ENCODE measurements at regions not wholly inside any gene's neighbourhood (a gene's known extent, or its start where the extent isn't known, plus 50 kb on each side); places are given as distances from the start of the nearest gene placed in this dataset.

DNA sequence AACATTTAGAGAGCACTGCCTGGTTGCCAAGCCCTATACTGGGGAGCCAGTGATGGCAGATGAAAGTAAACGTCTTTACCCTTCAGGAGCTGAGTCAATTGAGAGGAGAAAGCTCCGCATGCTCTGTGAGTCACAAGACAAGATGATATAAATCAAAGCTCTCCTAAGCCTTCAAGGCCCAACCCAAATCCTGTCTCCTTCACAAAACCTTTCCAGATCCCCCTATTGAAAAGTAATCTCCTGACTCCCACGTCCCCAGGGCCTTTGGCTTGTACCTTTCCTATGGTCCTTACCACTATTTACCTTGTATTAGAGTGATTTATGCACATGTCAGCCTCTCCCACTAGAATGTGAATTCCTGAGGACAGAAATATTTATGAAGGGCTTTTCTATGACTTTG is 230.1 kb upstream of the TENM4 start:
- Histone ChIP-seq H3K4me1 (ENCODE audit: control insufficient read depth, insufficient read depth, low read length) (no peaks in the 10 kb centered on the region), H3K9ac (ENCODE audit: low read length) (no peak overlapping the region), H3K36me3 (ENCODE audit: control insufficient read depth, insufficient read depth, low read length) (no peaks in the 10 kb centered on the region), H3K9me3 (ENCODE audit: control insufficient read depth, low read length) (no peaks in the 10 kb centered on the region), H3K27me3 (ENCODE audit: control insufficient read depth, insufficient read depth, low read length) (no peaks in the 10 kb centered on the region), H3K4me3 (ENCODE audit: low read length) (no peak overlapping the region)

DNA sequence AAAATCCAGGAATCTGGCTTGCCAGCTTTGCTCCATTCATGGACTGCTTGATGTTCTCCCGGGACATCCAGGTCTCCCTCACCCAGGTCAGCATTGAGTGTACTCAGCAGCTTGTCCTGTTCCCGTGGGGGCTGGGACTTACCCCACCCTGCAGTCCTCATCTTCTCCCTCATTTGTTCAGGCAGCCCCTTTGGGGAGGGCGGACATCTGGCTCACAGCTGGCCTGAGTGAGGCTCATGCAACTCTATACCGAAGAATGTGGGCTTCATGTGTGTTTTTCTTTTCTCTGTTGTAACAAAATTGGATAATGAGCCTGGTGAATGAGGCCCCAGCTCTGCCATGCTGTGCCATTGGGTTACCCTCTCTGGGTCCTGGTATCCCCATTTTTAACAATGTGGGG is 227.7 kb upstream of the TENM4 start:
- Histone ChIP-seq H3K9me3 (ENCODE audit: control insufficient read depth, low read length) (no peaks in the 10 kb centered on the region), H3K4me3 (ENCODE audit: low read length) (no peak overlapping the region), H3K27me3 (ENCODE audit: control insufficient read depth, insufficient read depth, low read length) (no peaks in the 10 kb centered on the region), H3K9ac (ENCODE audit: low read length) (no peak overlapping the region), H3K36me3 (ENCODE audit: control insufficient read depth, insufficient read depth, low read length) (no peaks in the 10 kb centered on the region), H3K4me1 (ENCODE audit: control insufficient read depth, insufficient read depth, low read length) (no peaks in the 10 kb centered on the region)

DNA sequence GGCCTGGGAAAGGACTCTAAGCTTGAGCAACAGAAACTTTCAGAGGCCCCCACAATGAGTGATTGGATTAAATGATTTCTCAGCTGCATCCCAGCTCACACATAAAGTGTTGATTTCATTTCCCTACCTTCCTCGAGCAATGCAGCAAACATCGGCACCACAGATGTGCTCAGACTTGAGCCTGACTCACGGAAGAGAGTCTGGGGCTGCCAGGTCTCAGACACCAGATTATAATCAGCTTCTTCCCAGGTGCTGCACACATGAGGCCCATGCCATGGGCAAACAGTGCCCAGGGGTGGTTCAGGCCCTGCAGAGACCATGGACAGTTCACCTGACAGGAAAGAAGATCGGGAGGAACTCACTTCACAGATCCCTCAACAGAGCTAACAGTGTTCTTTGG is 226.6 kb upstream of the TENM4 start:
- Histone ChIP-seq H3K36me3 (ENCODE audit: control insufficient read depth, insufficient read depth, low read length) (no peaks in the 10 kb centered on the region), H3K9ac (ENCODE audit: low read length) (no peak overlapping the region), H3K9me3 (ENCODE audit: control insufficient read depth, low read length) (no peaks in the 10 kb centered on the region), H3K27me3 (ENCODE audit: control insufficient read depth, insufficient read depth, low read length) (no peaks in the 10 kb centered on the region), H3K4me3 (ENCODE audit: low read length) (no peak overlapping the region), H3K4me1 (ENCODE audit: control insufficient read depth, insufficient read depth, low read length) (no peaks in the 10 kb centered on the region)

DNA sequence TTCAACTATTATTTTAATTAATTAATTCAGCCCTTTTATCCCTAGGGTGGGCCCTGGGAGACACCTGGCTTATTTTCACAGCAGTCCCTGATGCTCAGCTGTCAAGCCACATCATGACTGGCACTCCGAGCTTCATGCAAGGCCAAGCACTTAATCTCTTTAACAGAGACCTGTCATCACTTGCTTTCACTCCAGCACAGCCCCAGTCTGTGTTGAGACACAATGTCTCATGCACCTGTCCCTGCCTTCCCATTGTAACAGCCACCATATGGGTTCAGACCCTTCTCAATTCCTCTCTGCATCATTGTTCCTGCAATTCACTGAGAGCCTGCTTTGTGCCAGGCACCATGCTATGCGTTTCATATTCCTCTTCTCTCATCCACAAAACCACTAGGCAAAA is 222.2 kb upstream of the TENM4 start:
- H3K4me3 ChIP-seq (ENCODE audit: low read length) = no peak overlapping the region
- no peaks in the 10 kb centered on the region for H3K9me3 ChIP-seq (ENCODE audit: control insufficient read depth, low read length)
- no peaks in the 10 kb centered on the region for H3K36me3 ChIP-seq (ENCODE audit: control insufficient read depth, insufficient read depth, low read length)
- H3K9ac ChIP-seq (ENCODE audit: low read length) = no peak overlapping the region
- H3K27me3 ChIP-seq (ENCODE audit: control insufficient read depth, insufficient read depth, low read length) = no peaks in the 10 kb centered on the region
- no peaks in the 10 kb centered on the region for H3K4me1 ChIP-seq (ENCODE audit: control insufficient read depth, insufficient read depth, low read length)

DNA sequence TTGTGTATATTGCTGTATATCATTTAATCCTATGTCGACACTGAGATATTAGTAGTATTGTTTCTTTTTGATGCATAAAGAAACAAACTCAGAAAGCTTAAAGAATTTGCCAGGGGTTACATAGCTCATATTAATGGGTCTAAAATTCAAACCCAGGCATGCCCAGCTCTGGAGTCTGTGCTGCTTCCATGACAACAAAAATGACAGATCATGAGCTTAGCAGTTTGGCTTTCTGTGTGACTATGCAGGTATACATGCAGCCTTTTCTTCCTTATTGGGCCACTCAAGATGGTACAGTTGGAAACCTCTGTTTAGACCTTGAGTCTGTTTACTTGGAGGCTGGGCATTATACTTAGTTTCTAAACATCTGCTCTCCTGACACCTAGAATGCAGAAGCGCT is 220.5 kb upstream of the TENM4 start:
- no peak overlapping the region for H3K9ac ChIP-seq (ENCODE audit: low read length)
- no peaks in the 10 kb centered on the region for H3K27me3 ChIP-seq (ENCODE audit: control insufficient read depth, insufficient read depth, low read length)
- H3K4me1 ChIP-seq (ENCODE audit: control insufficient read depth, insufficient read depth, low read length) = no peaks in the 10 kb centered on the region
- no peaks in the 10 kb centered on the region for H3K36me3 ChIP-seq (ENCODE audit: control insufficient read depth, insufficient read depth, low read length)
- H3K4me3 ChIP-seq (ENCODE audit: low read length) = no peak overlapping the region
- H3K9me3 ChIP-seq (ENCODE audit: control insufficient read depth, low read length) = no peaks in the 10 kb centered on the region

DNA sequence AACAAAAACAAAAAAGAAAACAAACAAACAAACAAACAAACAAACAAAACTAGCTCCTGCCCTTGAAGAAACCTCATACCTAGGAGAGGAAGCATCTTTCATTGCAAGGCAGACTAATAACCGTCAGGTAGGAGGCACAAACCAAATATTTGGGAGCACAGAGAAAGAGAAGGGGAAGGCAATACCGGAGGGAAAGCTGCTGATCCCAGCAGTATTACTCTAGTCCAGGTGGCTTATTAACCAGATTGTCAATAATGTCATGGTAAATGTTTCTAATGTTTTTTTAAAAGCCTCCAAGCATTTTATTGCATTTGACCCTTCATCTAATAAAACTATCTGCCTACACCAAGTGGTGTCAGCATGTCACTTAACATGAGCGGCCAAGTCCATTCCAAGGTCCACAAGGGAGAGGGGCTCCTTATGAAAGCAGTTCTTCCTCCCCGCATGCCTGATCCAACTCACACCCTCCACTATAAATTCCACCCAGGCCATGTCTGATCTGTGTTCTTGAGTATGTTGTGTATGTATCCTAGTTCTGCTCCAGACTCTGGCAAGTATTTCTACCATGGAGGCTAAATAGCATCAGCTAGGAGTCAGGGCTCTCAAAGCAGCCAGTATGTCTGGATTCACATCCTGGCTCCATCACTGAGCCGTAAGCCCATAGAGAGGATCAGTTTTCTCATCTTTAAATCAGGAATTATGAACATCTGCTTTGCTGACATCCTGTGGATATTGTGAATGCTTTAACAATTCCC is 208.1 kb upstream of the TENM4 start:
- Histone ChIP-seq H3K9ac (ENCODE audit: low read length) (no peak overlapping the region), H3K4me3 (ENCODE audit: low read length) (no peak overlapping the region), H3K36me3 (ENCODE audit: control insufficient read depth, insufficient read depth, low read length) (no peaks in the 10 kb centered on the region), H3K27me3 (ENCODE audit: control insufficient read depth, insufficient read depth, low read length) (no peaks in the 10 kb centered on the region), H3K4me1 (ENCODE audit: control insufficient read depth, insufficient read depth, low read length) (no peaks in the 10 kb centered on the region), H3K9me3 (ENCODE audit: control insufficient read depth, low read length) (no peaks in the 10 kb centered on the region)

DNA sequence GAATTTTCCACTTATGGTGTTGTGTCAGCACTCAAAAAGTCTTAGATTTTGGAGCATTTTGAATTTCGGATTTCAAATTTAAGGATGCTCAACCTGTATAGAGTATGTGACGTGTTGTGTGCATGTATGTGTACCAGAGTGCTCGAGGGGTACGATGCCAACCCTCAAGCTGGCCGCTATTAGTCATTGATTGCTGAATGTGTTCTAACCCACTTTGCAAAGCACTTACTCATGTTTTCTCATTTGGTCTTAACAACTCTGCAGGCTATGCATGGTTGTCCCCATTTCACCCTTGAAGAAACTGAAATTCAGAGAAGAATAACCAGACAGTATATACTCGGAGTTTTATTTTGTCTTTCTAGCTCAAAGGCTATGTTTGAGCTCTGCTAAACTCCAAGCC is 196.4 kb upstream of the TENM4 start:
- no peak overlapping the region for H3K9ac ChIP-seq (ENCODE audit: low read length)
- no peak overlapping the region for H3K4me3 ChIP-seq (ENCODE audit: low read length)
- no peaks in the 10 kb centered on the region for H3K9me3 ChIP-seq (ENCODE audit: control insufficient read depth, low read length)
- no peaks in the 10 kb centered on the region for H3K4me1 ChIP-seq (ENCODE audit: control insufficient read depth, insufficient read depth, low read length)
- H3K27me3 ChIP-seq (ENCODE audit: control insufficient read depth, insufficient read depth, low read length) = no peaks in the 10 kb centered on the region
- H3K36me3 ChIP-seq (ENCODE audit: control insufficient read depth, insufficient read depth, low read length) = no peaks in the 10 kb centered on the region

DNA sequence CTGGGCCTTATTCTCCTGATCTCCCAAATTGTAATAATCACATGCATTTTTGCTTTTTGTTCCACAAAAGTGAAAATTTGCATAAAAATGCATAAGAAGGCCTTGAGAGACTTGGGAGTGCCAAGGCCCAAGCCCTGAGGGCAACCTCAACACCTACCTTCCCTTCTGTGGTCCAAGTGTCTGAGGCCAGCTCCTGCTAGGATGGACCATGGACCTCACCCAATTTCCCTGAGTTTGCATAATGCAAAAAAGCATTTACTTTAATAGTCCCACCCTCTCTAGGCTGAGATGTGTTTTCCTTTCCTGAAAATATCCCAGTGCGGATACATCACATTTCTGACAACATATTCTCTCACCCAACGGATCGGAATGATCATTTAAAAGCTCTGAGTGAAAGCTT is 194.1 kb upstream of the TENM4 start:
- H3K4me3 ChIP-seq (ENCODE audit: low read length) = no peak overlapping the region
- H3K27me3 ChIP-seq (ENCODE audit: control insufficient read depth, insufficient read depth, low read length) = no peaks in the 10 kb centered on the region
- H3K4me1 ChIP-seq (ENCODE audit: control insufficient read depth, insufficient read depth, low read length) = no peaks in the 10 kb centered on the region
- no peaks in the 10 kb centered on the region for H3K36me3 ChIP-seq (ENCODE audit: control insufficient read depth, insufficient read depth, low read length)
- H3K9ac ChIP-seq (ENCODE audit: low read length) = no peak overlapping the region
- H3K9me3 ChIP-seq (ENCODE audit: control insufficient read depth, low read length) = no peaks in the 10 kb centered on the region

DNA sequence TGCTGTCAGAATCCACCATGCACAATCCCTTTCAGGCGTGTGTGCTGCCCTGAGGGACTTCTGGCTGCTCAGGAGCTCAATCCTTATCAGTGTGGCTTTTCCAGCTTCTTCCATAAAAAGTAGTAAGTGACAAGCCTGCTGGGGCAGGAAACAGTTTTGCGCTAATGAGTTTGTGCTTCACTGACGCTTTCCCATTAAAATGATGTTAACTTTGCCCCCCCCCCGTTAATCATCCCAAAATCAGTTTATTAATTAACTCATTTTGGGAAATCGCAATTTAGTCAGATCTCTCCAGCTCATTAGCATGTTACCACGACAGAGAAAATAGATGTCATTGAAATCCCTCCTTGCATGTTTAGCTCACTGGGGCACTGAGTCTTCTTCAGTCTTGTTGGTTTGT is 186.5 kb upstream of the TENM4 start:
- no peaks in the 10 kb centered on the region for H3K4me1 ChIP-seq (ENCODE audit: control insufficient read depth, insufficient read depth, low read length)
- H3K9ac ChIP-seq (ENCODE audit: low read length) = no peak overlapping the region
- no peaks in the 10 kb centered on the region for H3K9me3 ChIP-seq (ENCODE audit: control insufficient read depth, low read length)
- no peaks in the 10 kb centered on the region for H3K27me3 ChIP-seq (ENCODE audit: control insufficient read depth, insufficient read depth, low read length)
- H3K36me3 ChIP-seq (ENCODE audit: control insufficient read depth, insufficient read depth, low read length) = no peaks in the 10 kb centered on the region
- no peak overlapping the region for H3K4me3 ChIP-seq (ENCODE audit: low read length)

DNA sequence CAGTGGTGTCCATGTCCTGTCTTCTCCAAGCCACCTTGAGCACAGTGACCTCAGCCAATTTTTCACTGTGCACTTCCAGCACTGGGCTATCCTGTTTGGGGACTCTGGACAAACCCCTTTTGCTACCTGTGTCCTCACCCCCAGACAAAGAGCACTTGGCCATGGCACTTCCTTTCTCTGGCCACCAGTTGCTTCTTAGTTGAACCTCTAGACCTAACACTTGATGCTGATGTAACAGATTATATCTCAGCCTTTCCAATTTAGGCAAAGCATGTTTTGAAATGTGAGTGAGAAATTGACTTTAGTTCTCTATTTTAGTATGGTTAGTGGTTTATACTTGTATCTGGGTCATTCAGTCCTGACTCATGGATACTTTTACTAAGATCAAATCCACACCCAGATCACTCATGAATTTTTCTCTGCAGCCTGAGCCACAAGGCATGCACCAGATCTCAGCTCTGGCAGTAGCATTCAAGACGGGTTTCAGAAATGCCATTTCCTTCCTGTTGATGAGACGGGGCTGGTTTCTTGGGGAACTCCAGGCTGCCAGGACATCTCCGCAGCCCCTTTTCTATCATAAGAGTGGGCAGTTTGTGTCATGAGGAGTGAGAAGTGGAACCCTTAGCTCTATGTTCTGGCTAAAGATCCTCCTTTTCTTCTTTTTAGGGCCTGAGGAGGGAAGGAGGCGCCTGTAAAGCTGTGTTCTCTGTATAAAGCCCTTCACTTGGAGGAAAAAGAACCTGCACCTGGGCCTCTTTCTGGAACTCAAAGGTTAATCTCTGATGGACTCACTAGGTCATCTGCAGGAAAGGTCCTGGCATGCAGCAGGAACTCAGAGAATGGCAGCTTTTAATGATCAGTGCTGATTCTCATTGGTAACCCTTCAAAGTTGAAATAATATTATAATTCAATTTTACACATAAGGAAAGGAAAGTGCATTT is 185.6 kb upstream of the TENM4 start:
- Histone ChIP-seq H3K27me3 (ENCODE audit: control insufficient read depth, insufficient read depth, low read length) (no peaks in the 10 kb centered on the region), H3K4me3 (ENCODE audit: low read length) (no peak overlapping the region), H3K9ac (ENCODE audit: low read length) (no peak overlapping the region), H3K36me3 (ENCODE audit: control insufficient read depth, insufficient read depth, low read length) (no peaks in the 10 kb centered on the region), H3K4me1 (ENCODE audit: control insufficient read depth, insufficient read depth, low read length) (no peaks in the 10 kb centered on the region), H3K9me3 (ENCODE audit: control insufficient read depth, low read length) (no peaks in the 10 kb centered on the region)

DNA sequence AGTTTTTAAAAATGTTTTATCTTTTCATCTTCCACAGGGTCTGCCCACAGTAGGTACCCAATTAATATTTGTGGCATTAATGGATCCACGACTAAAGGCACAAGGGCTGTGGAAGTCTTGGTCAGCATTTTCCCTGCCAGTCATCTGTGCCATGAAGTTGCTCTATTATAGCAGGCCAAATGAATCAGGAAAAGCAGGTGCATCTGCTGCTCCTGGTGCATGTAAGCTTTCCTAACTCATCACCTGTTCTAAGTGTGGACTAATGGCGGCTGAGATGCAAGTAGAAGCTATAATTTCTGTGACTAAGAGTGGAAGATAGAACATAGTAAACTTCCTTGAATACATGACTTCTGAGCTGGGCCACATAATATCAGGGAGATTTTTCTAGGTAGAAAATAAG is 182.5 kb upstream of the TENM4 start:
- Histone ChIP-seq H3K9me3 (ENCODE audit: control insufficient read depth, low read length) (no peaks in the 10 kb centered on the region), H3K27me3 (ENCODE audit: control insufficient read depth, insufficient read depth, low read length) (no peaks in the 10 kb centered on the region), H3K36me3 (ENCODE audit: control insufficient read depth, insufficient read depth, low read length) (no peaks in the 10 kb centered on the region), H3K4me3 (ENCODE audit: low read length) (no peak overlapping the region), H3K4me1 (ENCODE audit: control insufficient read depth, insufficient read depth, low read length) (no peaks in the 10 kb centered on the region), H3K9ac (ENCODE audit: low read length) (no peak overlapping the region)

DNA sequence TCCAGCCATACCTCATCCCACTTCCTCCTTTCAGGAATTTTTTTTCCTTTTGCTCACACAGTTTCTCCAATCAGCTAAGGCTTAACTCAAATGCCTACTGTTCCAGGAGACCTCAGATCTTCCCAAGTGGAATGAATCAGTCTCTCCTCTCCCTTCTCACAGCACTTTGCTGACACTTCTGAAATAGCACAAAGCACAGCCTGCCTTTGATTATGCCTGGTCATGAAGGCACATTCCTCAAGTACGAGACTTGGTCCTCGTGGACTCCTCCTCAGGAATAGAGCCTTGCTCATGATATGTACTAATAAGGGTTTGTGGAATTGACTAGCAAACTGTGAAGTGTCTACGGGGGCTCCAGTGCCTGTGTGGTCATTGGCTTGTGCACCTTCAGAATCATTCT is 176.7 kb upstream of the TENM4 start:
- H3K9me3 ChIP-seq (ENCODE audit: control insufficient read depth, low read length) = no peaks in the 10 kb centered on the region
- H3K9ac ChIP-seq (ENCODE audit: low read length) = no peak overlapping the region
- H3K27me3 ChIP-seq (ENCODE audit: control insufficient read depth, insufficient read depth, low read length) = no peaks in the 10 kb centered on the region
- no peak overlapping the region for H3K4me3 ChIP-seq (ENCODE audit: low read length)
- no peaks in the 10 kb centered on the region for H3K4me1 ChIP-seq (ENCODE audit: control insufficient read depth, insufficient read depth, low read length)
- H3K36me3 ChIP-seq (ENCODE audit: control insufficient read depth, insufficient read depth, low read length) = no peaks in the 10 kb centered on the region
